ENCODE measurements at regions not wholly inside any gene's neighbourhood (a gene's known extent, or its start where the extent isn't known, plus 50 kb on each side); places are given as distances from the start of the nearest gene placed in this dataset.

DNA sequence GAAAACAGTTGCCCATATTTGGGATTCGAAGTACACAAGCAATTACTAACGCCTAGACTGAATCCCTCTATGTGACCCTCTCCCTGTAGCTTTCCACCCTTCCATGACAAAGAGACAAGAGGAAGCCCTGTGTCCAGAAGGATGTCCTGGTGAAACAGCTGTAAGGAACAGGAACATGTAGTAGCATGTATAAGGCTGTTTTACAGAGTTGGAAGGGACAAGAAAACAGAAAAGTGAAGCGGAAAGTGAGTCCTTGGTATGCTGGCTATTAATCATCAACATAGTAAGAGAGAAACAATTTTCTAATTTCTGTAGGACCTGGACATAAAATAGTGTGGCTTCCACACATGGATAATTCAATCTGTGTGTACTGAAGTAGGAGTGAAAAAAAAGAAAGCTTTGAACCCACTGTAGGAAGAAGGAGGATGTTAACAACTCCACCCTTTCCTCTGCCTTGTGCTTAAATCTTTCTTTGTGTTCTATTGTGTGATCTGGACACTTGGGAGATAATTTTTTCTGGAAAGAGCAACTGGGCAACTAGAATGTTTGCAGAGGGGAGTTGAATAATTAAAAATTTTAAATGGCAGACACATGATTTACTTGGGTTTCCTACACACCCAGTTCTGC lies 162.3 kb upstream of the ZSWIM2 start:
- TF ChIP-seq, protein P1, sequence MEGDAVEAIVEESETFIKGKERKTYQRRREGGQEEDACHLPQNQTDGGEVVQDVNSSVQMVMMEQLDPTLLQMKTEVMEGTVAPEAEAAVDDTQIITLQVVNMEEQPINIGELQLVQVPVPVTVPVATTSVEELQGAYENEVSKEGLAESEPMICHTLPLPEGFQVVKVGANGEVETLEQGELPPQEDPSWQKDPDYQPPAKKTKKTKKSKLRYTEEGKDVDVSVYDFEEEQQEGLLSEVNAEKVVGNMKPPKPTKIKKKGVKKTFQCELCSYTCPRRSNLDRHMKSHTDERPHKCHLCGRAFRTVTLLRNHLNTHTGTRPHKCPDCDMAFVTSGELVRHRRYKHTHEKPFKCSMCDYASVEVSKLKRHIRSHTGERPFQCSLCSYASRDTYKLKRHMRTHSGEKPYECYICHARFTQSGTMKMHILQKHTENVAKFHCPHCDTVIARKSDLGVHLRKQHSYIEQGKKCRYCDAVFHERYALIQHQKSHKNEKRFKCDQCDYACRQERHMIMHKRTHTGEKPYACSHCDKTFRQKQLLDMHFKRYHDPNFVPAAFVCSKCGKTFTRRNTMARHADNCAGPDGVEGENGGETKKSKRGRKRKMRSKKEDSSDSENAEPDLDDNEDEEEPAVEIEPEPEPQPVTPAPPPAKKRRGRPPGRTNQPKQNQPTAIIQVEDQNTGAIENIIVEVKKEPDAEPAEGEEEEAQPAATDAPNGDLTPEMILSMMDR (conservative IDR thresholded peaks at IDR 0.05; ENCODE audit: low read depth, low read length) = no peak
- TF ChIP-seq POLR2A (IDR thresholded peaks at IDR 0.05; ENCODE audit: low read depth, low read length) (no peak), CEBPB (IDR thresholded peaks at IDR 0.05; ENCODE audit: low read depth, low read length) (no peak), RAD21 (IDR thresholded peaks at IDR 0.05; ENCODE audit: low read length) (no peak)
- TF ChIP-seq, protein P2, sequence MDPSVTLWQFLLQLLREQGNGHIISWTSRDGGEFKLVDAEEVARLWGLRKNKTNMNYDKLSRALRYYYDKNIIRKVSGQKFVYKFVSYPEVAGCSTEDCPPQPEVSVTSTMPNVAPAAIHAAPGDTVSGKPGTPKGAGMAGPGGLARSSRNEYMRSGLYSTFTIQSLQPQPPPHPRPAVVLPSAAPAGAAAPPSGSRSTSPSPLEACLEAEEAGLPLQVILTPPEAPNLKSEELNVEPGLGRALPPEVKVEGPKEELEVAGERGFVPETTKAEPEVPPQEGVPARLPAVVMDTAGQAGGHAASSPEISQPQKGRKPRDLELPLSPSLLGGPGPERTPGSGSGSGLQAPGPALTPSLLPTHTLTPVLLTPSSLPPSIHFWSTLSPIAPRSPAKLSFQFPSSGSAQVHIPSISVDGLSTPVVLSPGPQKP (IDR thresholded peaks at IDR 0.05; ENCODE audit: borderline replicate concordance, low read depth, low read length) = no peak
